ENCODE measurements at regions not wholly inside any gene's neighbourhood (a gene's known extent, or its start where the extent isn't known, plus 50 kb on each side); places are given as distances from the start of the nearest gene placed in this dataset.

GRCh38 chr12:72790273-72790672 is 518.1 kb downstream of the TRHDE start:
- H3K4me3 ChIP-seq (ENCODE audit: insufficient read length, low read depth): no peak overlapping the region
- no peak overlapping the region for H3K9ac ChIP-seq (ENCODE audit: insufficient read length, low read depth)
- TF ChIP-seq YY1 (IDR thresholded peaks at IDR 0.05; ENCODE audit: insufficient read depth, insufficient read length) (no peak), ZNF274 (IDR thresholded peaks at IDR 0.05; ENCODE audit: low read depth, low read length) (no peak), SUZ12 (IDR thresholded peaks at IDR 0.05; ENCODE audit: extremely low read depth, insufficient read depth, insufficient read length) (no peak)
- no peaks in the 10 kb centered on the region for H3K27me3 ChIP-seq (ENCODE audit: insufficient read depth, insufficient read length)
- H3K36me3 ChIP-seq (ENCODE audit: insufficient read depth, insufficient read length, low read length): no peaks in the 10 kb centered on the region
- DNase-seq (ENCODE audit: low read depth, low spot score): no peak
- H3K4me1 ChIP-seq (ENCODE audit: insufficient read depth, insufficient read length): no peaks in the 10 kb centered on the region
- peaks cover 16% of the 10 kb centered on the region for H3K9me3 ChIP-seq (ENCODE audit: insufficient read depth, low read length)

- no peak overlapping the region for H3K9ac ChIP-seq (ENCODE audit: insufficient read length, low read depth)
- DNase-seq (ENCODE audit: low read depth, low spot score): no peak
- no peaks in the 10 kb centered on the region for H3K36me3 ChIP-seq (ENCODE audit: insufficient read depth, insufficient read length, low read length)
- TF ChIP-seq SUZ12 (IDR thresholded peaks at IDR 0.05; ENCODE audit: extremely low read depth, insufficient read depth, insufficient read length) (no peak), ZNF274 (IDR thresholded peaks at IDR 0.05; ENCODE audit: low read depth, low read length) (no peak), YY1 (IDR thresholded peaks at IDR 0.05; ENCODE audit: insufficient read depth, insufficient read length) (no peak)
- peaks cover 18% of the 10 kb centered on the region for H3K9me3 ChIP-seq (ENCODE audit: insufficient read depth, low read length)
- H3K4me3 ChIP-seq (ENCODE audit: insufficient read length, low read depth): no peak overlapping the region
- H3K27me3 ChIP-seq (ENCODE audit: insufficient read depth, insufficient read length): no peaks in the 10 kb centered on the region
- no peaks in the 10 kb centered on the region for H3K4me1 ChIP-seq (ENCODE audit: insufficient read depth, insufficient read length)
Observed at GRCh38 chr12:72792889-72793288, 520.7 kb downstream of the TRHDE start.

- no peaks in the 10 kb centered on the region for H3K27me3 ChIP-seq (ENCODE audit: insufficient read depth, insufficient read length)
- H3K9ac ChIP-seq (ENCODE audit: insufficient read length, low read depth): no peak overlapping the region
- H3K4me3 ChIP-seq (ENCODE audit: insufficient read length, low read depth): no peak overlapping the region
- H3K4me1 ChIP-seq (ENCODE audit: insufficient read depth, insufficient read length): no peaks in the 10 kb centered on the region
- peaks cover 18% of the 10 kb centered on the region for H3K9me3 ChIP-seq (ENCODE audit: insufficient read depth, low read length)
- TF ChIP-seq YY1 (IDR thresholded peaks at IDR 0.05; ENCODE audit: insufficient read depth, insufficient read length) (no peak), SUZ12 (IDR thresholded peaks at IDR 0.05; ENCODE audit: extremely low read depth, insufficient read depth, insufficient read length) (no peak)
- DNase-seq (ENCODE audit: low read depth, low spot score): no peak
- no peaks in the 10 kb centered on the region for H3K36me3 ChIP-seq (ENCODE audit: insufficient read depth, insufficient read length, low read length)
Observed at GRCh38 chr12:72793796-72794195, 521.6 kb downstream of the TRHDE start.

- Histone ChIP-seq H3K4me1 (ENCODE audit: insufficient read depth, insufficient read length) (no peaks in the 10 kb centered on the region), H3K36me3 (ENCODE audit: insufficient read depth, insufficient read length, low read length) (no peaks in the 10 kb centered on the region), H3K9me3 (ENCODE audit: insufficient read depth, low read length) (peaks cover 33% of the 10 kb centered on the region; the same call in 1 of the 2 replicates), H3K9ac (ENCODE audit: insufficient read length, low read depth) (no peak overlapping the region), H3K27me3 (ENCODE audit: insufficient read depth, insufficient read length) (no peaks in the 10 kb centered on the region), H3K4me3 (ENCODE audit: insufficient read length, low read depth) (no peak overlapping the region)
- no peak for DNase-seq (ENCODE audit: low read depth, low spot score)
- TF ChIP-seq SUZ12 (IDR thresholded peaks at IDR 0.05; ENCODE audit: extremely low read depth, insufficient read depth, insufficient read length): no peak
- TF ChIP-seq ZNF274 (IDR thresholded peaks at IDR 0.05; ENCODE audit: low read depth, low read length): no peak
- TF ChIP-seq YY1 (IDR thresholded peaks at IDR 0.05; ENCODE audit: insufficient read depth, insufficient read length): no peak
Observed at GRCh38 chr12:72815421-72815820, 543.3 kb downstream of the TRHDE start.

DNA sequence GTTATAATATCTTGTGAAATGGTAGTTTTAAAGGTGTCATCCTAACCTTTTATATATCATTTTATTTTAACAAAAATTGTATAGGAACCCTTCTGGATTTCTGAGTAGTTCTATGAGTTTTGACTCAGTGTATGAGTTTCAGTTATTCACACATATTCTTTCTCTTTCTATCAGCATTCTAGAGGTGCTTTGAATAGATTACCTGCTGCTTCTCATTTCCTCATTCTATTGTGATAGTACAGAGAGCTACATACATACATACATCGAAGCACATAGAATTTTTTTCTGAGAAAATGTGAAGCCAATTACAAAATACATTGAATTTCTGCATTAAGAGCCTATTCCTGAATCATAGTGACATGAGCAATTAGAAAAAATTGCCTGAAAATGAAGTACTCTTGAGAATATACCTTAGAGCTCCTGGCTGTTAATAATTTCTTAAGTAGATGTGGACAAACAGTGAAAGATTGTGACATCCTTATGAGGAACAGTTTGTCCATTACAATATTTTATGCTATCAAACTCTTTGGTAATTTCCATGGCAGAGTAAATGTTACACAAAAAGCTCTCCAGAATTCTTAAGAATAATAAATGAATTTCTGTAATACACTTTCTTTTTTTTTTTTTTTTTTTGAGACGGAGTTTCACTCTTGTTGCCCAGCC is 556.6 kb downstream of the TRHDE start:
- Histone ChIP-seq H3K27me3 (ENCODE audit: insufficient read depth, insufficient read length) (no peaks in the 10 kb centered on the region), H3K9ac (ENCODE audit: insufficient read length, low read depth) (no peak overlapping the region), H3K9me3 (ENCODE audit: insufficient read depth, low read length) (peaks cover 4% of the 10 kb centered on the region; the same call in 1 of the 2 replicates), H3K4me1 (ENCODE audit: insufficient read depth, insufficient read length) (no peaks in the 10 kb centered on the region), H3K36me3 (ENCODE audit: insufficient read depth, insufficient read length, low read length) (no peaks in the 10 kb centered on the region), H3K4me3 (ENCODE audit: insufficient read length, low read depth) (no peak overlapping the region)
- no peak for DNase-seq (ENCODE audit: low read depth, low spot score)
- TF ChIP-seq ZNF274 (IDR thresholded peaks at IDR 0.05; ENCODE audit: low read depth, low read length) (no peak), SUZ12 (IDR thresholded peaks at IDR 0.05; ENCODE audit: extremely low read depth, insufficient read depth, insufficient read length) (no peak), YY1 (IDR thresholded peaks at IDR 0.05; ENCODE audit: insufficient read depth, insufficient read length) (no peak)

DNA sequence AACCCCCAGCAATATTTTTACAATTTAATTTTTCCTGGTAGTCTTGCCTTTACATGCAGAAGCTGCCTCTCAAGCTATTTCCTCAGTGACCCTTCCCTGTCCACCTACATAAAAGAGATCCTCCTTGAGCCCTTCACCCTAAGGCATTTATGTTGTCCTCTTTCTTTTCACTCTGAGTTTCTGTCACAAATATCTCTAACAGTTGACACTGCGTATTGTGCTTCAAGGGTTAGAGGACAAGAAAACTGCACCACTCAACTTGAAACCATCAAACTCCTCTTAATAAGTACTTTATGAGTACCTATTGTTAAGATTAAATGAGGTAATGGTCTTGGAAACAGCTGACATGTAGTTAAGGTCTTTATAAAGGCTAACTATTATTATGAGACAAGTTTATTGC is 557.7 kb downstream of the TRHDE start:
- no peaks in the 10 kb centered on the region for H3K27me3 ChIP-seq (ENCODE audit: insufficient read depth, insufficient read length)

DNA sequence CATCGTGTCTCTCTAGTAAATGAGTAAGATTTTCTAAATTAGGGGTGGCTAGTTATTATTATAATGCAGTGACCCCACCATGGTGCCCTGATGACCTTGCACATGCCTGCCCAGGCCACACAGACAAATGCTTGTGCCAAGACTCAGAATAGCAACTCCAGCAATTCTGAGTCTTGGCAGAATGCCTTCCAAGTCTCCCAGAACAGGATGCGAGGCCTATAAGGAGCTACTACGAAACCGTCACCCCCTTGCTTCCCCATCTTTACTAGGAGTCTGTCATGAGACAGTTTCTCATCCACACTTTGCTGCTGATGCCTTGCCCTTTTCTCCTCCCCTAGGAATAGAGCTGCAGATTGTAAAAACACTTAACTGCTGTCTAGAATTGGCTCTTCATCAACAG is 559.9 kb downstream of the TRHDE start:
- no peak for DNase-seq (ENCODE audit: low read depth, low spot score)
- no peak for TF ChIP-seq SUZ12 (IDR thresholded peaks at IDR 0.05; ENCODE audit: extremely low read depth, insufficient read depth, insufficient read length)
- TF ChIP-seq ZNF274 (IDR thresholded peaks at IDR 0.05; ENCODE audit: low read depth, low read length): no peak
- TF ChIP-seq YY1 (IDR thresholded peaks at IDR 0.05; ENCODE audit: insufficient read depth, insufficient read length): no peak
- H3K36me3 ChIP-seq (ENCODE audit: insufficient read depth, insufficient read length, low read length): no peaks in the 10 kb centered on the region

More for the DNA sequence above, 557.7 kb downstream of the TRHDE start:
- no peak for DNase-seq (ENCODE audit: low read depth, low spot score)
- H3K4me1 ChIP-seq (ENCODE audit: insufficient read depth, insufficient read length): no peaks in the 10 kb centered on the region
- H3K9ac ChIP-seq (ENCODE audit: insufficient read length, low read depth): no peak overlapping the region
- TF ChIP-seq SUZ12 (IDR thresholded peaks at IDR 0.05; ENCODE audit: extremely low read depth, insufficient read depth, insufficient read length) (no peak), YY1 (IDR thresholded peaks at IDR 0.05; ENCODE audit: insufficient read depth, insufficient read length) (no peak), ZNF274 (IDR thresholded peaks at IDR 0.05; ENCODE audit: low read depth, low read length) (no peak)
- H3K4me3 ChIP-seq (ENCODE audit: insufficient read length, low read depth): no peak overlapping the region
- no peaks in the 10 kb centered on the region; the same call in 1 of the 2 replicates for H3K9me3 ChIP-seq (ENCODE audit: insufficient read depth, low read length)
- H3K36me3 ChIP-seq (ENCODE audit: insufficient read depth, insufficient read length, low read length): no peaks in the 10 kb centered on the region

More for the DNA sequence above, 559.9 kb downstream of the TRHDE start:
- Histone ChIP-seq H3K9ac (ENCODE audit: insufficient read length, low read depth) (no peak overlapping the region), H3K27me3 (ENCODE audit: insufficient read depth, insufficient read length) (no peaks in the 10 kb centered on the region), H3K4me3 (ENCODE audit: insufficient read length, low read depth) (no peak overlapping the region), H3K9me3 (ENCODE audit: insufficient read depth, low read length) (no peaks in the 10 kb centered on the region), H3K4me1 (ENCODE audit: insufficient read depth, insufficient read length) (no peaks in the 10 kb centered on the region)
